Keratinocyte (primary cell): ENCODE measurements at regions not wholly inside any gene's neighbourhood (a gene's known extent, or its start where the extent isn't known, plus 50 kb on each side); places are given as distances from the start of the nearest gene placed in this dataset.

ENCODE experiments used
- DNase-seq: peaks from one replicate; pipeline ENCODE4 v3.0.0-alpha.2; 2011; ENCODE audit warnings: low read depth, missing footprints, low spot score
- FAIRE-seq: peaks from 2 replicates; lab custom pipeline; 2011; peaks lifted over from hg19 to GRCh38; lab: Jason Lieb, UNC
- H2AFZ ChIP-seq: 2 replicates; pipeline ENCODE4 v1.6.0; 2012; ENCODE audit warnings: low read length, control low read depth, inconsistent platforms; ENCODE audit not compliant: control insufficient read depth
- H3K27ac ChIP-seq: 2 replicates; pipeline ENCODE4 v1.5.1; 2011; ENCODE audit warnings: low read length; ENCODE audit not compliant: control insufficient read depth, insufficient read depth
- H3K27me3 ChIP-seq: 3 replicates; pipeline ENCODE4 v1.6.0; 2011; ENCODE audit warnings: low read length; ENCODE audit not compliant: control insufficient read depth, insufficient read depth; ENCODE audit errors: extremely low read depth
- H3K36me3 ChIP-seq, 2 experiments: 2 replicates in 1 of 2; 3 replicates in 1 of 2; pipeline ENCODE4 v1.5.1; 2011; ENCODE audit warnings: low read length in 2 of 2, mild to moderate bottlenecking in 1 of 2; ENCODE audit not compliant: control insufficient read depth in 2 of 2, insufficient read depth in 2 of 2; ENCODE audit errors: extremely low read depth in 1 of 2
- H3K4me1 ChIP-seq: 3 replicates; pipeline ENCODE4 v1.5.1; 2011; ENCODE audit warnings: low read length; ENCODE audit not compliant: control insufficient read depth, insufficient read depth; ENCODE audit errors: extremely low read depth
- H3K4me2 ChIP-seq: 3 replicates; pipeline ENCODE4 v1.6.0; 2011; ENCODE audit warnings: low read depth, low read length; ENCODE audit not compliant: control insufficient read depth, insufficient read depth; ENCODE audit errors: extremely low read depth
- H3K4me3 ChIP-seq, 3 experiments: fragments of 200-600 bp in 1 of 3; sonication (generic) in 1 of 3; 2 replicates in 2 of 3; 3 replicates in 1 of 3; pipeline ENCODE4 v1.5.1; 2011 to 2016; ENCODE audit warnings: low read length in 3 of 3, mild to moderate bottlenecking in 3 of 3, control low read depth in 2 of 3, inconsistent platforms in 1 of 3, low read depth in 1 of 3, mixed read lengths in 1 of 3, mixed run types in 1 of 3, moderate library complexity in 1 of 3; ENCODE audit not compliant: control insufficient read depth in 2 of 3, insufficient read depth in 2 of 3; ENCODE audit errors: extremely low read depth in 1 of 3
- H3K79me2 ChIP-seq: 2 replicates; pipeline ENCODE4 v1.6.0; 2012; ENCODE audit warnings: low read length; ENCODE audit not compliant: control insufficient read depth, insufficient read depth
- H3K9ac ChIP-seq: 3 replicates; pipeline ENCODE4 v1.6.0; 2011; ENCODE audit warnings: low read length; ENCODE audit not compliant: control insufficient read depth, insufficient read depth; ENCODE audit errors: extremely low read depth
- H3K9me1 ChIP-seq: 3 replicates; pipeline ENCODE4 v1.6.0; 2011; ENCODE audit warnings: low read length; ENCODE audit not compliant: control insufficient read depth, insufficient read depth; ENCODE audit errors: extremely low read depth
- H3K9me3 ChIP-seq: 2 replicates; pipeline ENCODE4 v1.5.1; 2012; ENCODE audit warnings: low read depth, low read length; ENCODE audit not compliant: control insufficient read depth
- H4K20me1 ChIP-seq: 3 replicates; pipeline ENCODE4 v1.6.0; 2011; ENCODE audit warnings: low read length; ENCODE audit not compliant: control insufficient read depth, insufficient read depth; ENCODE audit errors: extremely low read depth
- CTCF ChIP-seq, 3 experiments: IDR thresholded peaks in 1 of 3; conservative IDR thresholded peaks in 1 of 3; optimal IDR thresholded peaks in 1 of 3; 2 replicates in 2 of 3; 3 replicates in 1 of 3; pipeline versions ENCODE3 to v1.5.1; 2011; ENCODE audit warnings: low read length in 3 of 3, mild to moderate bottlenecking in 3 of 3, moderate library complexity in 2 of 3, control low read depth in 1 of 3, inconsistent platforms in 1 of 3; ENCODE audit not compliant: insufficient read depth in 2 of 3; ENCODE audit errors: extremely low read depth in 1 of 3
- EZH2 ChIP-seq: IDR thresholded peaks from one replicate; pipeline ENCODE4 v1.6.1; 2012; ENCODE audit warnings: inconsistent platforms, mild to moderate bottlenecking, low read length, moderate library complexity
- dilution Hi-C: fragments of 300-500 bp; cut with MboI; formaldehyde crosslinking; loops from one replicate; pipeline ENCODE4 v1.7.0; 2020; ENCODE audit warnings: low sequenced_read_pairs; ENCODE audit not compliant: extremely low pct_ligation_motif_present

GRCh38 chr7:13032084-13032483 is 344.7 kb downstream of the ARL4A start:
- Histone ChIP-seq H3K27ac (no peak overlapping the region), H3K9me1 (no peaks in the 10 kb centered on the region), H4K20me1 (no peaks in the 10 kb centered on the region), H3K4me3 (no peak overlapping the region), H3K4me2 (peak overlapping the region; percentile 41), H3K4me1 (peaks cover 9% of the 10 kb centered on the region), H3K9me3 (no peaks in the 10 kb centered on the region), H3K79me2 (no peaks in the 10 kb centered on the region), H2AFZ (no peak overlapping the region), H3K27me3 (no peaks in the 10 kb centered on the region), H3K9ac (no peak overlapping the region), H3K36me3 (no peaks in the 10 kb centered on the region)
- TF ChIP-seq CTCF (optimal IDR thresholded peaks at IDR 0.05 in 1 of 3, IDR thresholded peaks at IDR 0.05 in 1 of 3, conservative IDR thresholded peaks at IDR 0.05 in 1 of 3; ENCODE audit: extremely low read depth in 1 of 3, insufficient read depth in 2 of 3, low read length in 3 of 3) (no peak), EZH2 (no peak)
- dilution Hi-C loops: no loop called here
- no peak for DNase-seq
- no peak for FAIRE-seq

GRCh38 chr7:13032576-13032975 is 345.1 kb downstream of the ARL4A start:
- Histone ChIP-seq H3K27me3 (no peaks in the 10 kb centered on the region), H3K36me3 (no peaks in the 10 kb centered on the region), H2AFZ (no peak overlapping the region), H3K4me1 (peaks cover 9% of the 10 kb centered on the region), H3K9ac (no peak overlapping the region), H3K9me1 (no peaks in the 10 kb centered on the region), H4K20me1 (no peaks in the 10 kb centered on the region), H3K79me2 (no peaks in the 10 kb centered on the region), H3K4me2 (no peak overlapping the region), H3K27ac (no peak overlapping the region), H3K9me3 (no peaks in the 10 kb centered on the region), H3K4me3 (no peak overlapping the region)
- no peak for FAIRE-seq
- DNase-seq: no peak
- dilution Hi-C loops: no loop called here
- peak in 1 of 3 experiments; percentile 6 for TF ChIP-seq CTCF (optimal IDR thresholded peaks at IDR 0.05 in 1 of 3, IDR thresholded peaks at IDR 0.05 in 1 of 3, conservative IDR thresholded peaks at IDR 0.05 in 1 of 3; ENCODE audit: extremely low read depth in 1 of 3, insufficient read depth in 2 of 3, low read length in 3 of 3)
- TF ChIP-seq EZH2: no peak
